ENCODE measurements at regions not wholly inside any gene's neighbourhood (a gene's known extent, or its start where the extent isn't known, plus 50 kb on each side); places are given as distances from the start of the nearest gene placed in this dataset.

DNA sequence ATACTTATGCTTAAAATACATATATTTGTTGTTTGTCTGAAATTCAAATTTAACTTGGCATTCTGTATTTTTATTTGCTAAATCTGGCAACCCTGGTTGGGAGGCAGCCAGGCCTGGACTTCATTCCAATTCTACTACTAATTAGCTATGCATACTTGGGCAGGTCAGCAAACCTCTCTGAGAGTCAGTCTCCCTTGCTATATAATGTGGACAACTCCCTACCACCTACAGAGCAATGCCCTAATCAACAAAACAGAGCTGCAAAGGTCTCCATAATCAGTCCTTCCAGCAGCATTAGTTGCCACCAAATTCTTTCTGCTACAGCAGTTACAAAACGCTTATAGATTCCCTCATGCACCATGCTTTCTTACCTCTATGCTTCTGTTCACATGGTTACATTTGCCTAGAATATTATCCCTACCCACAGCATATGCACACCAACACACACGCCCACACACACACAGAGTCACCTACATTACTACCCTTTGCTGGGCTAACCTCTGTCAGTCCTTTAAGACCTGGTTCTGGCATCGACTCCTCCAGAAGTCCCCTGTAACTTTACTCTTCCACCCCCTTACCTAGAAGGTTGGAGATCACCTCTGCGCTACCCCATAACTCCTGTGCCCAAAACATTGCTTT lies 188.7 kb downstream of the FGFR2 start:
- Histone ChIP-seq H3K9ac (ENCODE audit: low read length) (no peak overlapping the region), H3K4me1 (ENCODE audit: insufficient read depth, low read length) (peaks cover 4% of the 10 kb centered on the region), H3K27ac (ENCODE audit: low read depth, low read length) (no peak overlapping the region), H3K9me3 (ENCODE audit: insufficient read depth, low read depth, low read length) (no peaks in the 10 kb centered on the region), H3K79me2 (ENCODE audit: insufficient read depth, low read length) (no peaks in the 10 kb centered on the region), H3K27me3 (ENCODE audit: insufficient read depth, low read length) (no peaks in the 10 kb centered on the region), H3K4me3 (ENCODE audit: insufficient read depth, low read depth, low read length) (no peak overlapping the region), H3K36me3 (ENCODE audit: insufficient read depth, low read length) (no peaks in the 10 kb centered on the region), H4K20me1 (ENCODE audit: insufficient read depth, low read length) (no peaks in the 10 kb centered on the region), H2AFZ (ENCODE audit: low read depth, low read length) (no peak overlapping the region), H3K4me2 (ENCODE audit: low read length) (no peak overlapping the region)
- H3K4me3 Mint-ChIP-seq (ENCODE audit: unreplicated experiment) = no peak overlapping the region
- peaks cover 3% of the 10 kb centered on the region for H3K36me3 Mint-ChIP-seq (ENCODE audit: low read depth, unreplicated experiment)
- peaks cover 8% of the 10 kb centered on the region for H3K27me3 Mint-ChIP-seq (ENCODE audit: low read depth, unreplicated experiment)
- peaks cover 10% of the 10 kb centered on the region for H3K9me3 Mint-ChIP-seq (ENCODE audit: unreplicated experiment)
- H3K27ac Mint-ChIP-seq (ENCODE audit: unreplicated experiment) = no peak overlapping the region
- DNase-seq (ENCODE audit: low read depth) (no peak), FAIRE-seq (no peak)
- peaks cover 13% of the 10 kb centered on the region for H3K4me1 Mint-ChIP-seq (ENCODE audit: low read depth, unreplicated experiment)
- TF ChIP-seq EZH2 (IDR thresholded peaks at IDR 0.05; ENCODE audit: insufficient read depth, low read length) = no peak

DNA sequence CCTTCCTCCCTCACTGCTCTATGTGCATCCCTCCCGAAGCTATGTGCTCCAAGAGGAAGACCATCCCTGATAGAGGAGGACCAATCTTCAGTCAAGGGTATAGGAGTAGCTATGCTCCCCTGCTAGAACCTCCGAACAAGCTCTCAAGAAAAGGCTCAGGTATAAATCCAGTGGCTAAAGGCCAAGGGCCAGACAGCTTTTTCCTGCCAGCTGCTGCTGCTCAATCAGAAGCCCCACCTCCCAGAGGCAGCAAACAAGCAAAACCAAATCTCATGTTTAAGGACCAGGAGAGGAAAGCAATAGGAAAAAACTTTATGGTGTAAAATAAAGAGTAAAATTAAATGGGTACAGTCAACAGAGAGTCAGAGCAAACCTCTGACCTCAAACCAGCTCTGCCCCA lies 187.2 kb downstream of the FGFR2 start:
- H3K27ac Mint-ChIP-seq (ENCODE audit: unreplicated experiment) = no peak overlapping the region
- peaks cover 4% of the 10 kb centered on the region for H3K4me1 ChIP-seq (ENCODE audit: insufficient read depth, low read length)
- H3K27me3 Mint-ChIP-seq (ENCODE audit: low read depth, unreplicated experiment) = peaks cover 10% of the 10 kb centered on the region
- no peaks in the 10 kb centered on the region for H4K20me1 ChIP-seq (ENCODE audit: insufficient read depth, low read length)
- no peaks in the 10 kb centered on the region for H3K27me3 ChIP-seq (ENCODE audit: insufficient read depth, low read length)
- no peak overlapping the region for H2AFZ ChIP-seq (ENCODE audit: low read depth, low read length)
- no peak overlapping the region for H3K4me3 Mint-ChIP-seq (ENCODE audit: unreplicated experiment)
- no peak overlapping the region for H3K4me3 ChIP-seq (ENCODE audit: insufficient read depth, low read depth, low read length)
- H3K27ac ChIP-seq (ENCODE audit: low read depth, low read length) = no peak overlapping the region
- TF ChIP-seq EZH2 (IDR thresholded peaks at IDR 0.05; ENCODE audit: insufficient read depth, low read length) = no peak
- TF ChIP-seq, protein P1, sequence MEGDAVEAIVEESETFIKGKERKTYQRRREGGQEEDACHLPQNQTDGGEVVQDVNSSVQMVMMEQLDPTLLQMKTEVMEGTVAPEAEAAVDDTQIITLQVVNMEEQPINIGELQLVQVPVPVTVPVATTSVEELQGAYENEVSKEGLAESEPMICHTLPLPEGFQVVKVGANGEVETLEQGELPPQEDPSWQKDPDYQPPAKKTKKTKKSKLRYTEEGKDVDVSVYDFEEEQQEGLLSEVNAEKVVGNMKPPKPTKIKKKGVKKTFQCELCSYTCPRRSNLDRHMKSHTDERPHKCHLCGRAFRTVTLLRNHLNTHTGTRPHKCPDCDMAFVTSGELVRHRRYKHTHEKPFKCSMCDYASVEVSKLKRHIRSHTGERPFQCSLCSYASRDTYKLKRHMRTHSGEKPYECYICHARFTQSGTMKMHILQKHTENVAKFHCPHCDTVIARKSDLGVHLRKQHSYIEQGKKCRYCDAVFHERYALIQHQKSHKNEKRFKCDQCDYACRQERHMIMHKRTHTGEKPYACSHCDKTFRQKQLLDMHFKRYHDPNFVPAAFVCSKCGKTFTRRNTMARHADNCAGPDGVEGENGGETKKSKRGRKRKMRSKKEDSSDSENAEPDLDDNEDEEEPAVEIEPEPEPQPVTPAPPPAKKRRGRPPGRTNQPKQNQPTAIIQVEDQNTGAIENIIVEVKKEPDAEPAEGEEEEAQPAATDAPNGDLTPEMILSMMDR (IDR thresholded peaks at IDR 0.05; ENCODE audit: insufficient read depth, low read depth, low read length) = no peak
- no peak overlapping the region for H3K4me2 ChIP-seq (ENCODE audit: low read length)
- no peak overlapping the region for H3K9ac ChIP-seq (ENCODE audit: low read length)
- peaks cover 20% of the 10 kb centered on the region for H3K4me1 Mint-ChIP-seq (ENCODE audit: low read depth, unreplicated experiment)
- H3K36me3 Mint-ChIP-seq (ENCODE audit: low read depth, unreplicated experiment) = peaks cover 4% of the 10 kb centered on the region
- H3K79me2 ChIP-seq (ENCODE audit: insufficient read depth, low read length) = no peaks in the 10 kb centered on the region
- DNase-seq (ENCODE audit: low read depth) (no peak), FAIRE-seq (no peak)
- peaks cover 11% of the 10 kb centered on the region for H3K9me3 Mint-ChIP-seq (ENCODE audit: unreplicated experiment)
- no peaks in the 10 kb centered on the region for H3K9me3 ChIP-seq (ENCODE audit: insufficient read depth, low read depth, low read length)
- H3K36me3 ChIP-seq (ENCODE audit: insufficient read depth, low read length) = no peaks in the 10 kb centered on the region

DNA sequence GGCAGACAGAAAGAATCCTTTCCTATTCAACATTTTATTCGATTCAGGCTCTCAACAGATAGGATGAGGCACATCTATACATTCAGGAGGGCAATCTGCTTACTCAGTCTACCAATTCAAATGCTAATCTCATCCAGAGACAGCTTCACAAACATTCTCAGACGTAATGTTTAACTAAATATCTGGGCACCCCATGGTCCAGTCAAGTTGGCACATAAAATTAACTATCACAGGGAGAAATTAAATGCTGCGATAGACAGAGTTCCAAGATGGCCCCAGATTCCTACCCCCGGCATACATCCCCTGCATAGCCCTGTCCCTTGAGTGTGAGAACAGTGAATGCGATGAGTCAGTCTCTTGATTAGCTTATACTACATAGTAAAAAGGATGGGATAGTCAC lies 184.3 kb downstream of the FGFR2 start:
- FAIRE-seq = no peak
- peaks cover 4% of the 10 kb centered on the region for H3K36me3 Mint-ChIP-seq (ENCODE audit: low read depth, unreplicated experiment)

More for the DNA sequence above, 184.3 kb downstream of the FGFR2 start:
- H3K4me2 ChIP-seq (ENCODE audit: low read length) = no peak overlapping the region
- Mint-ChIP-seq H3K27me3 (ENCODE audit: low read depth, unreplicated experiment) (peaks cover 10% of the 10 kb centered on the region), H3K27ac (ENCODE audit: unreplicated experiment) (no peak overlapping the region), H3K4me1 (ENCODE audit: low read depth, unreplicated experiment) (peaks cover 22% of the 10 kb centered on the region), H3K4me3 (ENCODE audit: unreplicated experiment) (no peak overlapping the region), H3K9me3 (ENCODE audit: unreplicated experiment) (peaks cover 12% of the 10 kb centered on the region)
- no peaks in the 10 kb centered on the region for H3K9me3 ChIP-seq (ENCODE audit: insufficient read depth, low read depth, low read length)
- DNase-seq (ENCODE audit: low read depth) = no peak
- no peak for TF ChIP-seq EZH2 (IDR thresholded peaks at IDR 0.05; ENCODE audit: insufficient read depth, low read length)
- TF ChIP-seq, protein P1 (IDR thresholded peaks at IDR 0.05; ENCODE audit: insufficient read depth, low read depth, low read length) = no peak
- H4K20me1 ChIP-seq (ENCODE audit: insufficient read depth, low read length) = no peaks in the 10 kb centered on the region
- H3K4me1 ChIP-seq (ENCODE audit: insufficient read depth, low read length) = no peaks in the 10 kb centered on the region
- H3K36me3 ChIP-seq (ENCODE audit: insufficient read depth, low read length) = no peaks in the 10 kb centered on the region
- H3K27ac ChIP-seq (ENCODE audit: low read depth, low read length) = no peak overlapping the region
- H3K27me3 ChIP-seq (ENCODE audit: insufficient read depth, low read length) = no peaks in the 10 kb centered on the region
- H2AFZ ChIP-seq (ENCODE audit: low read depth, low read length) = no peak overlapping the region
- no peak overlapping the region for H3K9ac ChIP-seq (ENCODE audit: low read length)
- H3K4me3 ChIP-seq (ENCODE audit: insufficient read depth, low read depth, low read length) = no peak overlapping the region
- no peaks in the 10 kb centered on the region for H3K79me2 ChIP-seq (ENCODE audit: insufficient read depth, low read length)

All from astrocyte (in vitro differentiated cells and primary cell).